HEK293 (cell line): ENCODE measurements at regions not wholly inside any gene's neighbourhood (a gene's known extent, or its start where the extent isn't known, plus 50 kb on each side); places are given as distances from the start of the nearest gene placed in this dataset.

ENCODE experiments used
- CTCF ChIP-seq: fragments of 450-650 bp; formaldehyde crosslinking; IDR thresholded peaks from 2 replicates; pipeline ENCODE4 v1.5.1; 2016; ENCODE audit warnings: missing biosample characterization, missing genetic modification characterization
- FEZF1 ChIP-seq: fragments of 450-650 bp; formaldehyde crosslinking; IDR thresholded peaks from 2 replicates; pipeline ENCODE4 v1.5.1; 2016; ENCODE audit warnings: missing biosample characterization, missing genetic modification characterization
- REST ChIP-seq: fragments of 450-650 bp; formaldehyde crosslinking; IDR thresholded peaks from 2 replicates; pipeline ENCODE4 v1.5.1; 2016; ENCODE audit warnings: missing biosample characterization, missing genetic modification characterization
- ZNF140 ChIP-seq: fragments of 450-650 bp; formaldehyde crosslinking; IDR thresholded peaks from 2 replicates; pipeline ENCODE4 v1.5.1; 2016; ENCODE audit warnings: missing biosample characterization, missing genetic modification characterization
- ZNF211 ChIP-seq: fragments of 450-650 bp; formaldehyde crosslinking; IDR thresholded peaks from 2 replicates; pipeline ENCODE4 v1.5.1; 2016; ENCODE audit warnings: low read depth, missing biosample characterization, missing genetic modification characterization
- ZNF335 ChIP-seq: fragments of 450-650 bp; formaldehyde crosslinking; conservative IDR thresholded peaks from 2 replicates; pipeline ENCODE4 v1.5.1; 2016; ENCODE audit warnings: missing biosample characterization, missing genetic modification characterization
- ZNF473 ChIP-seq: fragments of 450-650 bp; formaldehyde crosslinking; IDR thresholded peaks from 2 replicates; pipeline ENCODE4 v1.5.1; 2017; ENCODE audit warnings: missing biosample characterization, missing genetic modification characterization
- ZNF639 ChIP-seq: fragments of 450-650 bp; formaldehyde crosslinking; IDR thresholded peaks from 2 replicates; pipeline ENCODE4 v1.5.1; 2016; ENCODE audit warnings: missing biosample characterization, missing genetic modification characterization
- ZNF660 ChIP-seq: fragments of 450-650 bp; IDR thresholded peaks from 2 replicates; pipeline ENCODE4 v1.5.1; 2018; ENCODE audit warnings: missing biosample characterization, mild to moderate bottlenecking, missing genetic modification characterization
- ZNF785 ChIP-seq: fragments of 450-650 bp; formaldehyde crosslinking; IDR thresholded peaks from 2 replicates; pipeline ENCODE4 v1.5.1; 2016; ENCODE audit warnings: missing biosample characterization, missing genetic modification characterization
- ZSCAN18 ChIP-seq: fragments of 450-650 bp; formaldehyde crosslinking; IDR thresholded peaks from 2 replicates; pipeline ENCODE4 v1.5.1; 2016; ENCODE audit warnings: missing biosample characterization, missing genetic modification characterization

- TF ChIP-seq CTCF (tag by site-specific recombination): no peak
- no peak for TF ChIP-seq ZNF335 (tag by site-specific recombination)
- TF ChIP-seq REST (tag by site-specific recombination): no peak
- TF ChIP-seq ZNF473 (tag by site-specific recombination): no peak
- TF ChIP-seq ZNF660 (tag by site-specific recombination): no peak
- no peak for TF ChIP-seq FEZF1 (tag by site-specific recombination)
- no peak for TF ChIP-seq ZNF785 (tag by site-specific recombination)
- no peak for TF ChIP-seq ZNF211 (tag by site-specific recombination)
- no peak for TF ChIP-seq ZSCAN18 (tag by site-specific recombination)
- no peak for TF ChIP-seq ZNF639
- TF ChIP-seq ZNF140: no peak
Observed at GRCh38 chr13:97107815-97108529, 113.7 kb upstream of the OXGR1 start.
